Caco-2 (cell line): ENCODE measurements at regions not wholly inside any gene's neighbourhood (a gene's known extent, or its start where the extent isn't known, plus 50 kb on each side); places are given as distances from the start of the nearest gene placed in this dataset.

Source experiments
- BruUV-seq: library from RNA; stranded (reverse); fragments of 400-500 nt; replicated peaks from 2 replicates; lab custom pipeline; 2021; lab: Mats Ljungman, UMichigan
- CTCF ChIA-PET: fragments of 300-600 bp; sonication (Branson Sonifier 250); formaldehyde crosslinking; loops from one replicate; lab custom pipeline; 2022; ENCODE audit warnings: antibody characterized with exemption; lab: Charles Lee
- POLR2A ChIA-PET: fragments of 300-600 bp; sonication (Branson Sonifier 250); formaldehyde crosslinking; loops from one replicate; lab custom pipeline; 2022; ENCODE audit warnings: antibody characterized with exemption; lab: Charles Lee
- DNase-seq, 2 experiments: peaks; one replicate each; pipeline versions ENCODE4 v3.0.0 to v3.0.0-alpha.2; 2020 to 2022
- H3K27me3 ChIP-seq: replicated peaks from 2 replicates; pipeline ENCODE4 v1.6.0; 2011; ENCODE audit warnings: low read length; ENCODE audit not compliant: control insufficient read depth, insufficient read depth
- H3K36me3 ChIP-seq: 2 replicates; pipeline ENCODE4 v1.5.1; 2011; ENCODE audit warnings: low read length; ENCODE audit not compliant: control insufficient read depth, insufficient read depth
- H3K4me1 ChIP-seq: fragments of 250-450 bp; sonication (Bioruptor Pico); 2 replicates; pipeline ENCODE4 v1.5.1; 2020; ENCODE audit warnings: mild to moderate bottlenecking
- H3K4me3 ChIP-seq: 2 replicates; pipeline ENCODE4 v1.5.1; 2011; ENCODE audit warnings: low read depth, mild to moderate bottlenecking, control low read depth, low read length
- H3K9me3 ChIP-seq: fragments of 250-450 bp; sonication (Bioruptor Pico); 2 replicates; pipeline ENCODE4 v1.5.1; 2020; ENCODE audit warnings: mild to moderate bottlenecking, moderate library complexity
- H3K27ac Mint-ChIP-seq: one replicate; pipeline ENCODE4 v1.8.0; 2022; ENCODE audit warnings: mixed read lengths; ENCODE audit not compliant: unreplicated experiment
- H3K27me3 Mint-ChIP-seq: one replicate; pipeline ENCODE4 v1.8.0; 2022; ENCODE audit warnings: mixed read lengths; ENCODE audit not compliant: insufficient read depth, unreplicated experiment
- H3K36me3 Mint-ChIP-seq: one replicate; pipeline ENCODE4 v1.8.0; 2022; ENCODE audit warnings: mild to moderate bottlenecking, mixed read lengths; ENCODE audit not compliant: insufficient read depth, unreplicated experiment
- H3K4me1 Mint-ChIP-seq: one replicate; pipeline ENCODE4 v1.8.0; 2022; ENCODE audit warnings: low read depth, mixed read lengths; ENCODE audit not compliant: unreplicated experiment
- H3K4me3 Mint-ChIP-seq: one replicate; pipeline ENCODE4 v1.8.0; 2022; ENCODE audit warnings: mild to moderate bottlenecking, moderate library complexity, mixed read lengths; ENCODE audit not compliant: unreplicated experiment
- H3K9me3 Mint-ChIP-seq: one replicate; pipeline ENCODE4 v1.8.0; 2022; ENCODE audit warnings: mixed read lengths; ENCODE audit not compliant: unreplicated experiment
- intact Hi-C: fragments of 100-400 bp; cut with micrococcal nuclease; formaldehyde crosslinking; loops from one replicate; pipeline ENCODE4 v1.10.0; 2022; ENCODE audit not compliant: unreplicated experiment
- TF ChIP-seq, protein P1 (sequence below), 2 experiments: fragments of 200-600 bp in 1 of 2; IDR thresholded peaks; 1 replicate in 1 of 2; 2 replicates in 1 of 2; pipeline versions ENCODE4 v1.5.1 to v1.8.0; 2011 to 2022; ENCODE audit warnings: antibody characterized with exemption in 1 of 2, control low read depth in 1 of 2, inconsistent platforms in 1 of 2, low read depth in 1 of 2, low read length in 1 of 2, mild to moderate bottlenecking in 1 of 2, moderate library complexity in 1 of 2; ENCODE audit not compliant: insufficient read depth in 1 of 2, severe bottlenecking in 1 of 2, unreplicated experiment in 1 of 2

DNA sequence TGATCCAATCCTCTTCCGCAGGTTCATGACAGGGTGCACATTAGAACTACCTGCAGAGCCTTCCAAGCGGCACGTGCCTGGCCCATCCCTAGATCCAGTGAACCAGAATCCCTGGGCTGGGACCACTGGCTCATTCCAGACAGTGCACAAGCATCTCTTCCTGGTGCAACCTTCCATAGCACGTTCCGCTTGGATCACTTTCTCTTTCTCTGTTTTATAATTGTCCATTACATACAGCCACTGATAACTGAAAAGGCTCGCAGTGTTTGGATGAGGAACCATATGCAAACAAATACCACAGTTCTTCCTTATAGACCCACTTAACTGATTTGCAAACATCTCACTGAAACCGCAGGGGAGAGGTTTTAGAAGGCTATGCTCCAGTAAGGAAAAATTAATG, 59.6 kb upstream of the DDR1 start:
- Histone ChIP-seq H3K4me3 (no peak overlapping the region), H3K4me1 (peaks cover 41% of the 10 kb centered on the region), H3K27me3 (no peaks in the 10 kb centered on the region), H3K9me3 (no peaks in the 10 kb centered on the region), H3K36me3 (no peaks in the 10 kb centered on the region)
- TF ChIP-seq, protein P1, sequence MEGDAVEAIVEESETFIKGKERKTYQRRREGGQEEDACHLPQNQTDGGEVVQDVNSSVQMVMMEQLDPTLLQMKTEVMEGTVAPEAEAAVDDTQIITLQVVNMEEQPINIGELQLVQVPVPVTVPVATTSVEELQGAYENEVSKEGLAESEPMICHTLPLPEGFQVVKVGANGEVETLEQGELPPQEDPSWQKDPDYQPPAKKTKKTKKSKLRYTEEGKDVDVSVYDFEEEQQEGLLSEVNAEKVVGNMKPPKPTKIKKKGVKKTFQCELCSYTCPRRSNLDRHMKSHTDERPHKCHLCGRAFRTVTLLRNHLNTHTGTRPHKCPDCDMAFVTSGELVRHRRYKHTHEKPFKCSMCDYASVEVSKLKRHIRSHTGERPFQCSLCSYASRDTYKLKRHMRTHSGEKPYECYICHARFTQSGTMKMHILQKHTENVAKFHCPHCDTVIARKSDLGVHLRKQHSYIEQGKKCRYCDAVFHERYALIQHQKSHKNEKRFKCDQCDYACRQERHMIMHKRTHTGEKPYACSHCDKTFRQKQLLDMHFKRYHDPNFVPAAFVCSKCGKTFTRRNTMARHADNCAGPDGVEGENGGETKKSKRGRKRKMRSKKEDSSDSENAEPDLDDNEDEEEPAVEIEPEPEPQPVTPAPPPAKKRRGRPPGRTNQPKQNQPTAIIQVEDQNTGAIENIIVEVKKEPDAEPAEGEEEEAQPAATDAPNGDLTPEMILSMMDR (IDR thresholded peaks at IDR 0.05; ENCODE audit: insufficient read depth in 1 of 2, low read depth in 1 of 2, low read length in 1 of 2, severe bottlenecking in 1 of 2, unreplicated experiment in 1 of 2): no peak
- Mint-ChIP-seq H3K4me1 (peaks cover 38% of the 10 kb centered on the region), H3K27ac (no peak overlapping the region), H3K27me3 (no peaks in the 10 kb centered on the region), H3K9me3 (no peaks in the 10 kb centered on the region), H3K4me3 (no peak overlapping the region), H3K36me3 (peaks cover 6% of the 10 kb centered on the region)
- ChIA-PET POLR2A (no interaction called here), CTCF (interaction anchor here (0.6 kb wide), 1 partner anchor 1706 kb away, joined by 5 read pairs; no protein-coding TSS in a partner anchor)
- no TSS peak for BruUV-seq
- intact Hi-C loops: no loop called here
- no peak for DNase-seq

DNA sequence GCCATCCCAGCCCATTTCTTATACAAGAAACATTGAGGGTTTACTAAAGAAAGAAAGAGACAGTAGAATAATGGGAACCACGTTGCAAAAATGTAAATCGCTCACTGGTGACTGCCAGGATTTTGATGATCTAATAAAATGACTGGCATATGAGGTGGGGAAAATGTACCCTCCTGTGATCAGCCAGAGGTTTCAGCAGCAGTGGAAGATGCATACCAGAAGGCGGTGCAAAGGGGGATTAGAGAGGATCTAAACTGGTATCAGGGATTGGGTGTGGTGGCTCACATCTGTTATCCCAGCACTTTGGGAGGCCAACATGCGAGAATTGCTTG, 60.8 kb upstream of the DDR1 start:
- H3K4me1 Mint-ChIP-seq: peaks cover 37% of the 10 kb centered on the region

DNA sequence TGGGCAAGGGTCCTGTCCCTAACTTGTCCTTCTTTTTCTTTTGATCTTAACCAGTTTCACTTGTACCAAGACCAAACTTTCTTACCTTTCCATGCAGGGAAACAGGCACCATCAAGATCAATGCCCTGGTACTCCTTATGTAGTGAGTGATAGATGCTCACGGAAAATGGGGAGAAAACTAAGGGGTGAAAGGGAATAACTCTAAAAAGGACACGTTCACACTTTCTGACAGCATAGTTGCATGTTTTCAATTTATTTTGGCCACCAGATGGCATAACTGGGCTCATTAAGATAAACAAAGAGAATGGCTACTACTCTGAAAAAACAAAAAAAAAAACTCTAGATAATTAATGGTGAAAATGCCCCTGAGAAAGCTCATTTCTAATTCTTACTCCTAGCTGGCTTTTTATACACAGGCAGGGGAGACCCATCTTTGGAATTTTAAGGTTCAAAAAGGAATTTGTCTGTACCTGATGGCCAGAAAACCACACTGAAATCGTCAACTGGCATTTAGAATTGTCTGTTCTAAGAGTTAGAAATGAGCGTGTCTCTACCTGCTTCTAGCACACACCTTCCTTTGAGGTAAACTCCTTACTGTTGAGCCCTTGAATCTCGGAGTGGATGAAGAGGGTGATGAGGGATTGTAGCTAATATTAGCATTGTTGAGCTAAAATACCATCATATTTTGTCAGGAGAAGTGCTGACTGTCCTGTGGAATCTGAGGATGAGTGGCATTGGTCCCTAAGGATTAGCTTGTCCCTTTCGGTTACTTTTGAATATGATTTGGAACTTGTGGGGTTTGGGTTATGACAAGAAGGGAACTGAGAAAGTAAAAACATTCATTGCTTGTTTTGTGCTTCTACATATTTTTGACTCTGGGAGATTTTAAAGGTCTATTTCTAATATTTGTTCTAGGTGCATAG, 62.2 kb upstream of the DDR1 start:
- intact Hi-C loops: loop anchor here (2.0 kb wide), 1 partner anchor 53 kb away; no protein-coding TSS in a partner anchor
- peaks cover 50% of the 10 kb centered on the region for H3K4me1 ChIP-seq

More for the DNA sequence above, 60.8 kb upstream of the DDR1 start:
- intact Hi-C loops: loop anchor here (2.0 kb wide), 1 partner anchor 55 kb away; no protein-coding TSS in a partner anchor
- ChIA-PET POLR2A (interaction anchor here (1.5 kb wide), 1 partner anchor 60 kb away, joined by 3 read pairs; no protein-coding TSS in a partner anchor), CTCF (interaction anchor here (0.6 kb wide), 1 partner anchor 20 kb away, joined by 4 read pairs; no protein-coding TSS in a partner anchor)
- peak overlapping the region; percentile 65 for H3K4me3 Mint-ChIP-seq
- no peaks in the 10 kb centered on the region for H3K36me3 ChIP-seq
- no peaks in the 10 kb centered on the region for H3K27me3 Mint-ChIP-seq
- TF ChIP-seq, protein P1 (IDR thresholded peaks at IDR 0.05; ENCODE audit: insufficient read depth in 1 of 2, low read depth in 1 of 2, low read length in 1 of 2, severe bottlenecking in 1 of 2, unreplicated experiment in 1 of 2): no peak
- H3K9me3 Mint-ChIP-seq: no peaks in the 10 kb centered on the region
- peak overlapping the region; percentile 94 for H3K27ac Mint-ChIP-seq
- H3K4me1 ChIP-seq: peaks cover 53% of the 10 kb centered on the region
- peaks cover 8% of the 10 kb centered on the region for H3K36me3 Mint-ChIP-seq
- DNase-seq: no peak
- H3K4me3 ChIP-seq: no peak overlapping the region
- H3K27me3 ChIP-seq: no peaks in the 10 kb centered on the region
- no peaks in the 10 kb centered on the region for H3K9me3 ChIP-seq
- no TSS peak for BruUV-seq

More for the DNA sequence above, 62.2 kb upstream of the DDR1 start:
- peak in 1 of 2 experiments; percentile 44 for DNase-seq
- Mint-ChIP-seq H3K4me1 (peaks cover 42% of the 10 kb centered on the region), H3K27me3 (no peaks in the 10 kb centered on the region), H3K9me3 (no peaks in the 10 kb centered on the region), H3K36me3 (peaks cover 13% of the 10 kb centered on the region), H3K27ac (peak overlapping the region; percentile 94), H3K4me3 (peak overlapping the region; percentile 65)
- TF ChIP-seq, protein P1 (IDR thresholded peaks at IDR 0.05; ENCODE audit: insufficient read depth in 1 of 2, low read depth in 1 of 2, low read length in 1 of 2, severe bottlenecking in 1 of 2, unreplicated experiment in 1 of 2): peak; percentile 28 to 53
- Histone ChIP-seq H3K9me3 (no peaks in the 10 kb centered on the region), H3K4me3 (no peak overlapping the region), H3K27me3 (no peaks in the 10 kb centered on the region), H3K36me3 (no peaks in the 10 kb centered on the region)
- CTCF ChIA-PET: interaction anchor here (0.6 to 2.1 kb wide), 14 partner anchors 10 to 411 kb away, joined by 3 to 19 read pairs (median 4); partner anchors contain the start of gene VARS2
- POLR2A ChIA-PET: interaction anchor here (0.6 to 1.5 kb wide), 5 partner anchors 22 to 381 kb away, joined by 3 to 11 read pairs (median 4); no protein-coding TSS in a partner anchor
- BruUV-seq: no TSS peak
